Astrocyte of the cerebellum (primary cell): ENCODE measurements at regions not wholly inside any gene's neighbourhood (a gene's known extent, or its start where the extent isn't known, plus 50 kb on each side); places are given as distances from the start of the nearest gene placed in this dataset.
"Not testable (repeated sequence)": the region's sequence is repeated elsewhere in the genome, so short reads cannot be mapped to it uniquely, and the experiment has no call there.

Experiments
- DNase-seq: peaks from one replicate; pipeline ENCODE4 v3.0.0-alpha.2; 2011; ENCODE audit warnings: low read depth
- H3K4me3 ChIP-seq: 2 replicates; pipeline ENCODE4 v1.5.1; 2011; ENCODE audit warnings: mild to moderate bottlenecking, low read depth, low read length, moderate library complexity
- CTCF ChIP-seq: IDR thresholded peaks from 2 replicates; pipeline ENCODE4 v1.5.1; 2012; ENCODE audit warnings: low read length, low read depth, moderate library complexity, mild to moderate bottlenecking; ENCODE audit errors: missing control alignments
- in situ Hi-C: cut with HindIII; loops from 2 replicates; pipeline ENCODE4 v1.10.0; 2017; ENCODE audit warnings: low sequenced_read_pairs

GRCh38 chr10:93226619-93227018 is 152.9 kb downstream of the CYP26A1 start:
- no peak overlapping the region for H3K4me3 ChIP-seq
- in situ Hi-C loops, result no loop called here
- no peak for TF ChIP-seq CTCF
- DNase-seq, result no peak

GRCh38 chr10:93230596-93230995 is 156.9 kb downstream of the CYP26A1 start:
- in situ Hi-C loops, DNase-seq, H3K4me3 ChIP-seq: not testable (repeated sequence)

GRCh38 chr10:93232159-93232558 is 158.5 kb downstream of the CYP26A1 start:
- DNase-seq, H3K4me3 ChIP-seq, in situ Hi-C loops: not testable (repeated sequence)

GRCh38 chr10:93234940-93235339 is 161.2 kb downstream of the CYP26A1 start:
- H3K4me3 ChIP-seq, in situ Hi-C loops, DNase-seq: not testable (repeated sequence)

GRCh38 chr10:93235686-93236085 is 162.0 kb downstream of the CYP26A1 start:
- H3K4me3 ChIP-seq, result no peak overlapping the region
- no peak for DNase-seq
- TF ChIP-seq CTCF, result no peak
- in situ Hi-C loops, result no loop called here

- DNase-seq, result no peak
- in situ Hi-C loops, result no loop called here
- no peak overlapping the region for H3K4me3 ChIP-seq
- TF ChIP-seq CTCF, result no peak
These were observed 162.8 kb downstream of the CYP26A1 start for GRCh38 chr10:93236393-93237040.

GRCh38 chr10:93245147-93245546 is 171.5 kb downstream of the CYP26A1 start:
- no peak overlapping the region for H3K4me3 ChIP-seq
- no peak for TF ChIP-seq CTCF
- DNase-seq, result no peak
- in situ Hi-C loops, result no loop called here

- in situ Hi-C loops, result no loop called here
- DNase-seq, result no peak
These were observed 172.1 kb downstream of the CYP26A1 start for GRCh38 chr10:93245779-93246178.

More at GRCh38 chr10:93245779-93246178, 172.1 kb downstream of the CYP26A1 start:
- H3K4me3 ChIP-seq, result no peak overlapping the region
- no peak for TF ChIP-seq CTCF
